WTC11 (cell line): ENCODE measurements at regions not wholly inside any gene's neighbourhood (a gene's known extent, or its start where the extent isn't known, plus 50 kb on each side); places are given as distances from the start of the nearest gene placed in this dataset.

ENCODE experiments used
- ATAC-seq: fragments of 200-7000 bp; cut with Tn5 transposase; 2 replicates; pipeline ENCODE4 v1.10.0; 2021; ENCODE audit warnings: mild to moderate bottlenecking, moderate library complexity
- CTCF ChIA-PET: fragments of 300-600 bp; sonication (Branson Sonifier 250); formaldehyde crosslinking; loops from one replicate; lab custom pipeline; 2021; ENCODE audit warnings: antibody characterized with exemption; lab: Charles Lee
- POLR2A ChIA-PET: fragments of 350-600 bp; sonication (Branson Sonifier 250); formaldehyde crosslinking; loops from one replicate; lab custom pipeline; 2021; ENCODE audit warnings: antibody characterized with exemption; lab: Charles Lee
- DNase-seq: peaks from one replicate; pipeline ENCODE4 v3.0.0; 2021; ENCODE audit warnings: low spot score
- H3K27ac Mint-ChIP-seq: 2 replicates; pipeline ENCODE4 v1.8.0; 2021; ENCODE audit warnings: mixed read lengths
- H3K27me3 Mint-ChIP-seq: 2 replicates; pipeline ENCODE4 v1.8.0; 2021; ENCODE audit warnings: low read depth, mild to moderate bottlenecking, moderate library complexity, mixed read lengths
- H3K36me3 Mint-ChIP-seq: 2 replicates; pipeline ENCODE4 v1.8.0; 2021; ENCODE audit warnings: mixed read lengths
- H3K4me1 Mint-ChIP-seq: 2 replicates; pipeline ENCODE4 v1.8.0; 2022; ENCODE audit warnings: mixed read lengths
- H3K4me3 Mint-ChIP-seq: 2 replicates; pipeline ENCODE4 v1.8.0; 2021; ENCODE audit warnings: mild to moderate bottlenecking, moderate library complexity, mixed read lengths
- H3K9me3 Mint-ChIP-seq: 2 replicates; pipeline ENCODE4 v1.8.0; 2021; ENCODE audit warnings: mixed read lengths
- ARID4B ChIP-seq: sonication (generic); formaldehyde crosslinking; IDR thresholded peaks from 2 replicates; pipeline ENCODE4 v1.8.0; 2023; ENCODE audit warnings: missing genetic modification reagents, mild to moderate bottlenecking, borderline replicate concordance
- ATF1 ChIP-seq: sonication (generic); formaldehyde crosslinking; IDR thresholded peaks from 2 replicates; pipeline ENCODE4 v1.8.1; 2023; ENCODE audit warnings: mild to moderate bottlenecking, moderate library complexity, missing genetic modification reagents
- CREB1 ChIP-seq: sonication (generic); formaldehyde crosslinking; IDR thresholded peaks from 2 replicates; pipeline ENCODE4 v1.8.0; 2023; ENCODE audit warnings: mild to moderate bottlenecking, missing genetic modification reagents
- E2F5 ChIP-seq: sonication (generic); formaldehyde crosslinking; IDR thresholded peaks from 2 replicates; pipeline ENCODE4 v1.8.1; 2022; ENCODE audit warnings: mild to moderate bottlenecking, moderate library complexity, missing genetic modification reagents
- ERG ChIP-seq: fragments of 250-450 bp; sonication (Bioruptor Pico); IDR thresholded peaks from 2 replicates; pipeline ENCODE4 v1.8.0; 2021; ENCODE audit warnings: mild to moderate bottlenecking
- ESRRA ChIP-seq: sonication (generic); formaldehyde crosslinking; IDR thresholded peaks from 2 replicates; pipeline ENCODE4 v1.8.1; 2022; ENCODE audit warnings: mild to moderate bottlenecking, missing genetic modification reagents, borderline replicate concordance
- FOXJ3 ChIP-seq: sonication (generic); formaldehyde crosslinking; IDR thresholded peaks from 2 replicates; pipeline ENCODE4 v1.9.0; 2021; ENCODE audit warnings: missing genetic modification reagents, mild to moderate bottlenecking, borderline replicate concordance
- FOXP4 ChIP-seq: sonication (generic); formaldehyde crosslinking; IDR thresholded peaks from 2 replicates; pipeline ENCODE4 v1.8.0; 2022; ENCODE audit warnings: mild to moderate bottlenecking, missing genetic modification reagents
- GABPB1 ChIP-seq: sonication (generic); formaldehyde crosslinking; IDR thresholded peaks from 2 replicates; pipeline ENCODE4 v1.8.1; 2023; ENCODE audit warnings: mild to moderate bottlenecking, missing genetic modification reagents
- JAZF1 ChIP-seq: fragments of 250-450 bp; sonication (Bioruptor Pico); IDR thresholded peaks from 2 replicates; pipeline ENCODE4 v1.9.0; 2021; ENCODE audit warnings: moderate library complexity, mild to moderate bottlenecking, inconsistent platforms
- KAT7 ChIP-seq: sonication (generic); formaldehyde crosslinking; IDR thresholded peaks from 2 replicates; pipeline ENCODE4 v1.8.1; 2023; ENCODE audit warnings: missing genetic modification reagents, mild to moderate bottlenecking, borderline replicate concordance
- MAX ChIP-seq: sonication (generic); formaldehyde crosslinking; IDR thresholded peaks from 2 replicates; pipeline ENCODE4 v1.8.0; 2022; ENCODE audit warnings: mild to moderate bottlenecking, missing genetic modification reagents
- NFE2L1 ChIP-seq: sonication (generic); formaldehyde crosslinking; IDR thresholded peaks from 2 replicates; pipeline ENCODE4 v1.8.1; 2023; ENCODE audit warnings: missing genetic modification reagents
- NR3C1 ChIP-seq: sonication (generic); formaldehyde crosslinking; conservative IDR thresholded peaks from 2 replicates; pipeline ENCODE4 v1.8.1; 2023; ENCODE audit warnings: low read depth, mild to moderate bottlenecking, missing genetic modification reagents
- PRRX2 ChIP-seq: fragments of 250-450 bp; sonication (Bioruptor Pico); IDR thresholded peaks from 2 replicates; pipeline ENCODE4 v1.8.0; 2021; ENCODE audit warnings: mild to moderate bottlenecking
- TEAD1 ChIP-seq: sonication (generic); formaldehyde crosslinking; IDR thresholded peaks from 2 replicates; pipeline ENCODE4 v1.8.0; 2022; ENCODE audit warnings: mild to moderate bottlenecking, missing genetic modification reagents
- ZBTB43 ChIP-seq: sonication (generic); formaldehyde crosslinking; IDR thresholded peaks from 2 replicates; pipeline ENCODE4 v1.8.1; 2023; ENCODE audit warnings: mild to moderate bottlenecking, missing genetic modification reagents
- ZMAT4 ChIP-seq: fragments of 250-450 bp; sonication (Bioruptor Pico); IDR thresholded peaks from 2 replicates; pipeline ENCODE4 v1.9.0; 2021; ENCODE audit warnings: mild to moderate bottlenecking
- ZNF263 ChIP-seq: sonication (generic); formaldehyde crosslinking; IDR thresholded peaks from 2 replicates; pipeline ENCODE4 v1.8.1; 2022; ENCODE audit warnings: low read depth, mild to moderate bottlenecking, moderate library complexity, missing genetic modification reagents
- ZNF416 ChIP-seq: fragments of 250-450 bp; sonication (Bioruptor Pico); IDR thresholded peaks from 2 replicates; pipeline ENCODE4 v1.9.0; 2021; ENCODE audit warnings: mild to moderate bottlenecking, inconsistent platforms
- ZNF423 ChIP-seq: fragments of 250-450 bp; sonication (Bioruptor Pico); IDR thresholded peaks from 2 replicates; pipeline ENCODE4 v2.1.2; 2022; ENCODE audit warnings: mild to moderate bottlenecking, moderate library complexity
- ZNF532 ChIP-seq: fragments of 250-450 bp; sonication (Bioruptor Pico); IDR thresholded peaks from 2 replicates; pipeline ENCODE4 v1.9.0; 2021; ENCODE audit warnings: mild to moderate bottlenecking, borderline replicate concordance

- H3K4me1 Mint-ChIP-seq = peaks cover 68% of the 10 kb centered on the region
- ATAC-seq = peak; percentile 81
- DNase-seq = peak; percentile 30
- CTCF ChIA-PET = interaction anchor here (0.7 kb wide), 1 partner anchor 12 kb away, joined by 3 read pairs; no protein-coding TSS in a partner anchor
- POLR2A ChIA-PET = no interaction called here
- H3K27ac Mint-ChIP-seq = peak overlapping the region; percentile 99
- H3K9me3 Mint-ChIP-seq = peaks cover 5% of the 10 kb centered on the region
- no peaks in the 10 kb centered on the region for H3K27me3 Mint-ChIP-seq
- H3K4me3 Mint-ChIP-seq = peak overlapping the region; percentile 55
- H3K36me3 Mint-ChIP-seq = peaks cover 18% of the 10 kb centered on the region
- TF ChIP-seq FOXJ3 (no peak), JAZF1 (CRISPR knock-in tag) (no peak), TEAD1 (CRISPR knock-in tag) (peak; percentile 58; the same call in 1 of the 2 replicates), ZNF416 (CRISPR knock-in tag) (no peak), MAX (CRISPR knock-in tag) (no peak), ATF1 (CRISPR knock-in tag) (no peak), ERG (CRISPR knock-in tag) (peak; percentile 67; the same call in 1 of the 2 replicates), CREB1 (no peak), E2F5 (no peak), ZMAT4 (CRISPR knock-in tag) (peak; percentile 96), ZBTB43 (CRISPR knock-in tag) (no peak), FOXP4 (CRISPR knock-in tag) (no peak; the same call in 1 of the 2 replicates), KAT7 (CRISPR knock-in tag) (no peak), ESRRA (no peak), ZNF263 (CRISPR knock-in tag) (no peak), GABPB1 (CRISPR knock-in tag) (no peak), ZNF423 (no peak), PRRX2 (CRISPR knock-in tag) (peak; percentile 14; the same call in 1 of the 2 replicates), ZNF532 (peak; percentile 68; the same call in 1 of the 2 replicates), NFE2L1 (no peak), ARID4B (CRISPR knock-in tag) (no peak), NR3C1 (no peak)
Observed at GRCh38 chrX:129091097-129091496, 432.2 kb downstream of the SMARCA1 start.
